ENCODE measurements at regions not wholly inside any gene's neighbourhood (a gene's known extent, or its start where the extent isn't known, plus 50 kb on each side); places are given as distances from the start of the nearest gene placed in this dataset.

- intact Hi-C loops (cut with micrococcal nuclease; ENCODE audit: unreplicated experiment), result no loop called here
- Histone ChIP-seq H3K4me3 (replicated peaks in 1 of 3; ENCODE audit: insufficient read depth in 1 of 3, low read depth in 2 of 3, low read length in 3 of 3) (no peak overlapping the region), H3K4me1 (ENCODE audit: insufficient read depth, low read length) (no peaks in the 10 kb centered on the region), H3K27me3 (ENCODE audit: control insufficient read depth in 1 of 2, insufficient read depth in 2 of 2, low read length in 2 of 2) (no peaks in the 10 kb centered on the region; a peak in 1 of 5 replicates), H3K79me2 (ENCODE audit: insufficient read depth, low read length) (no peaks in the 10 kb centered on the region), H3K9me3 (ENCODE audit: low read length) (peaks cover 20% of the 10 kb centered on the region), H2AFZ (ENCODE audit: low read length) (no peak overlapping the region), H3K4me2 (ENCODE audit: low read depth, low read length) (no peak overlapping the region), H3K27ac (ENCODE audit: extremely low read length, insufficient read depth, low read length) (no peak overlapping the region), H4K20me1 (ENCODE audit: insufficient read depth, low read length) (no peaks in the 10 kb centered on the region), H3K36me3 (replicated peaks in 1 of 2; ENCODE audit: control insufficient read depth in 1 of 2, insufficient read depth in 2 of 2, low read length in 2 of 2) (no peaks in the 10 kb centered on the region), H3K9ac (ENCODE audit: insufficient read depth, low read depth, low read length) (no peak overlapping the region)
- 44% methylated on average over 2 of the region's 2 CpGs for WGBS (ENCODE audit: low lambda C conversion rate)
- ChIA-PET CTCF (ENCODE audit: low intra/inter-chr PET ratio, low total read pairs) (no interaction called here), POLR2A (no interaction called here)
- FAIRE-seq (no peak), ATAC-seq (no peak), DNase-seq (ENCODE audit: low spot score) (no peak)
- in situ Hi-C loops (cut with HindIII; ENCODE audit: extremely low pct_ligation_motif_present, low pct_unique_long_range_greater_than_20kb), result no loop called here
- TF ChIP-seq SKIL (CRISPR knock-in tag; IDR thresholded peaks at IDR 0.05; ENCODE audit: borderline replicate concordance) (no peak), PHF21A (CRISPR knock-in tag; IDR thresholded peaks at IDR 0.05) (no peak), KDM5A (IDR thresholded peaks at IDR 0.05; ENCODE audit: borderline replicate concordance, low read length) (no peak), SP1 (IDR thresholded peaks at IDR 0.05) (no peak), SP1 (CRISPR knock-in tag; IDR thresholded peaks at IDR 0.05) (no peak), THAP8 (CRISPR knock-in tag; IDR thresholded peaks at IDR 0.05; ENCODE audit: borderline replicate concordance) (no peak), ZBTB3 (CRISPR knock-in tag; IDR thresholded peaks at IDR 0.05; ENCODE audit: borderline replicate concordance, low read depth) (no peak), ZNF776 (CRISPR knock-in tag; IDR thresholded peaks at IDR 0.05) (no peak), ZNF556 (CRISPR knock-in tag; IDR thresholded peaks at IDR 0.05; ENCODE audit: borderline replicate concordance) (no peak), TBL1XR1 (IDR thresholded peaks at IDR 0.05; ENCODE audit: borderline replicate concordance, low read length, partially characterized antibody) (no peak), ZNF709 (CRISPR knock-in tag; IDR thresholded peaks at IDR 0.05) (no peak), GATAD2A (CRISPR knock-in tag; IDR thresholded peaks at IDR 0.05) (no peak), ZBTB43 (CRISPR knock-in tag; conservative IDR thresholded peaks at IDR 0.05) (no peak), SRSF4 (IDR thresholded peaks at IDR 0.05; ENCODE audit: low read depth, low read length, poor library complexity, severe bottlenecking) (no peak), MEIS1 (CRISPR knock-in tag; IDR thresholded peaks at IDR 0.05; ENCODE audit: borderline replicate concordance) (no peak), ZNF326 (CRISPR knock-in tag; IDR thresholded peaks at IDR 0.05; ENCODE audit: borderline replicate concordance) (no peak), CEBPG (CRISPR knock-in tag; IDR thresholded peaks at IDR 0.05) (no peak), MEF2D (CRISPR knock-in tag; IDR thresholded peaks at IDR 0.05) (no peak), MXD1 (CRISPR knock-in tag; IDR thresholded peaks at IDR 0.05) (no peak)
- no TSS peak for BruUV-seq (replicated peaks)
Observed at GRCh38 chr18:51997129-51997528, 342.9 kb upstream of the DCC start.

All from HepG2 (cell line).